ENCODE measurements at regions not wholly inside any gene's neighbourhood (a gene's known extent, or its start where the extent isn't known, plus 50 kb on each side); places are given as distances from the start of the nearest gene placed in this dataset.

DNA sequence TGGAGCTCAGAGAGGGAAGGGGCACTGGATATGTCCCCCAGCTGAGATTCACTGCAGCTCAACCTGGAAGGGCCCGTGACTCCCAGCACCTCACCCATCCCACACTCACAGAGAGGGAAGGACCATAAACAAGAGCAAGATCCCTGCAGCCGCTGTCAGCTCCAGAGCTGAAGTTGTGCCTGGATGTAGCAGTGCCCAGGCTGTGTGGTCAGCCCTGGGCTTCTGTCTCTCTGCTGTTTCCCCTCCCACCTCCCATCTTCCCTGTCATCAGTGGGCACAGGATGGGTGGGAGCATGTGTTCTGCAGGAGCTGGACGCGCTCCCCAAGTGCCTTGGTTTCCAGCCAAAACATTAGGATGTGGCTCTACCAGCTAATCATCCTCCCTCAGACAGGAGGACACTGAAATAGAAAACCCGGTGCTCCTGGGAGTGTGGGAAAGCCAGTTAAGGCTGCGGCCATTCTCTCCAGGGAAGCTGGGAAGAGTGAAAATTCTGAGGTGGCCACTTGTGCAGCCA lies 282.7 kb downstream of the NPHP4 start:
- ChIA-PET CTCF (interaction anchor here (0.5 kb wide), 1 partner anchor 1855 kb away, joined by 3 read pairs; no protein-coding TSS in a partner anchor), SMC1A (ENCODE audit: uncharacterized antibody, unreplicated experiment) (no interaction called here), RAD21 (ENCODE audit: unreplicated experiment) (no interaction called here), POLR2A (no interaction called here)
- Histone ChIP-seq H4K20me1 (ENCODE audit: control insufficient read depth, insufficient read depth) (no peaks in the 10 kb centered on the region), H2AFZ (ENCODE audit: control insufficient read depth, low read depth, low read length) (no peak overlapping the region), H3K27ac (ENCODE audit: control insufficient read depth, insufficient read depth) (no peak overlapping the region), H3K27me3 (replicated peaks in 1 of 2; ENCODE audit: control insufficient read depth in 2 of 2, insufficient read depth in 2 of 2, low read length in 1 of 2) (no peaks in the 10 kb centered on the region), H3K4me1 (ENCODE audit: control insufficient read depth, insufficient read depth, low read length) (no peaks in the 10 kb centered on the region), H3K79me2 (ENCODE audit: control insufficient read depth, insufficient read depth, low read length) (no peaks in the 10 kb centered on the region), H3K4me3 (no peak overlapping the region), H3K4me2 (ENCODE audit: control insufficient read depth, insufficient read depth) (no peak overlapping the region), H3K9ac (ENCODE audit: control insufficient read depth, insufficient read depth, low read length) (no peak overlapping the region), H3K36me3 (ENCODE audit: control insufficient read depth in 2 of 2, insufficient read depth in 2 of 2, low read length in 1 of 2) (no peaks in the 10 kb centered on the region), H3K9me3 (replicated peaks; ENCODE audit: control insufficient read depth, insufficient read depth, low read length) (no peaks in the 10 kb centered on the region; the same call in 2 of the 3 replicates)
- BruUV-seq (replicated peaks) = no TSS peak
- no peak for DNase-seq (ENCODE audit: low read depth, low spot score)
- no peak for FAIRE-seq
- TF ChIP-seq, protein P1, sequence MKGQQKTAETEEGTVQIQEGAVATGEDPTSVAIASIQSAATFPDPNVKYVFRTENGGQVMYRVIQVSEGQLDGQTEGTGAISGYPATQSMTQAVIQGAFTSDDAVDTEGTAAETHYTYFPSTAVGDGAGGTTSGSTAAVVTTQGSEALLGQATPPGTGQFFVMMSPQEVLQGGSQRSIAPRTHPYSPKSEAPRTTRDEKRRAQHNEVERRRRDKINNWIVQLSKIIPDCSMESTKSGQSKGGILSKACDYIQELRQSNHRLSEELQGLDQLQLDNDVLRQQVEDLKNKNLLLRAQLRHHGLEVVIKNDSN (IDR thresholded peaks at IDR 0.05; ENCODE audit: borderline replicate concordance, extremely low read length, insufficient read depth, low read depth, low read length) = no peak
- TF ChIP-seq HCFC1 (IDR thresholded peaks at IDR 0.05; ENCODE audit: low read length) (no peak), SRF (IDR thresholded peaks at IDR 0.05; ENCODE audit: low read depth in 2 of 2, low read length in 2 of 2) (no peak), EED (IDR thresholded peaks at IDR 0.05; ENCODE audit: low read depth) (no peak), CREM (IDR thresholded peaks at IDR 0.05; ENCODE audit: low read depth) (no peak)
- intact Hi-C loops (cut with micrococcal nuclease; ENCODE audit: unreplicated experiment) (no loop called here), in situ Hi-C loops (cut with MboI) (no loop called here)
- ATAC-seq = no peak
- WGBS (ENCODE audit: insufficient coverage, insufficient replicate concordance, low lambda C conversion rate, missing lambda C conversion rate) = 41% methylated on average over 6 of the region's 6 CpGs

DNA sequence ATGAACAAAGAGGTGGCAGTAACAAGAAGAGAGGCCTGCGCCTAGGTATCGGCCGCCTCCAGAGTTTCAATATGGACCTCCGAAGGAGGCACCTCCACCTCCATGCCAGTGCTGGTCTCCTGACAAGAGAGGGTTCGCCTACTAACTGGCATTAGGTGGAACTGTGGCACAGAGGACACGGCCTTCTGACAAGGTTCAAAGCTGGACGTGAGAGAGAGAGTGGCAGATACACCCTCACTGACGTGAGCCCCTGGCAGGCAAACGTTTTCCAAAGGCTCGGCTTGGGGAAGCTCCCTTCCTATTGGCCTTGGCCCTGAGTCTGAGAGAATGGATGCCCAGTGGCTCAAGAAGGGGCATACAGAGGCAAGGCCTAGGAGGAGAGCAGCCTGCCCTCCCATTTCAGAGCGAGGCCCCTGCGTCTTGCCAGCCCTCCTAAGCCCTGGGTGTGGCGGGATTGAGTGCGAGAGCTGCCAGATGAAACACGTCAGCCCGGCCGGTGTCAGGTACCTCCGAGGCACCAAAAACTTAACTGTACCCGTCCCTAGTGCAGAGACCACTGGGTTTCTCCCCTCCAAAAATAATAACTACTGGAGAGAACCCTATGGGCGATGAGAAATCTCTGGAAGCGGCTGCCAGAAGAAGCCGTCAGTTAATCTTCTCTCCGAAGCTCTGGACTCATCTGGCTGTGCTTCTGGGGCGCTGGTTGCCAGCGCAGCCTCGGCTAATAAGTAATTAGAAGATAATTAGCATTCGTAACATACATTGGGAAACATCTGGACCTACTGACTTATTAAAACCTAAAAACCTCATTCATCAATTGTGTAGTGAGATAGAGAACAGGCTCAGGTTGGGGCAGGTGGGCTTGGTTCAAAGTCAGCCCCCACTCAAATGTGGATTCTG lies 283.6 kb downstream of the NPHP4 start:
- POLR2A ChIA-PET = no interaction called here
- WGBS (ENCODE audit: insufficient coverage, insufficient replicate concordance, low lambda C conversion rate, missing lambda C conversion rate) = 45% methylated on average over 27 of the region's 27 CpGs
- FAIRE-seq = no peak
- TF ChIP-seq ZNF384 (IDR thresholded peaks at IDR 0.05; ENCODE audit: borderline replicate concordance, low read depth, low read length) = no peak
- no peak for TF ChIP-seq EGR1 (IDR thresholded peaks at IDR 0.05; ENCODE audit: borderline replicate concordance in 1 of 2, low read depth in 2 of 2, low read length in 2 of 2)
- no peak for TF ChIP-seq CBX3 (IDR thresholded peaks at IDR 0.05; ENCODE audit: borderline replicate concordance, low read depth)
- TF ChIP-seq, protein P2, sequence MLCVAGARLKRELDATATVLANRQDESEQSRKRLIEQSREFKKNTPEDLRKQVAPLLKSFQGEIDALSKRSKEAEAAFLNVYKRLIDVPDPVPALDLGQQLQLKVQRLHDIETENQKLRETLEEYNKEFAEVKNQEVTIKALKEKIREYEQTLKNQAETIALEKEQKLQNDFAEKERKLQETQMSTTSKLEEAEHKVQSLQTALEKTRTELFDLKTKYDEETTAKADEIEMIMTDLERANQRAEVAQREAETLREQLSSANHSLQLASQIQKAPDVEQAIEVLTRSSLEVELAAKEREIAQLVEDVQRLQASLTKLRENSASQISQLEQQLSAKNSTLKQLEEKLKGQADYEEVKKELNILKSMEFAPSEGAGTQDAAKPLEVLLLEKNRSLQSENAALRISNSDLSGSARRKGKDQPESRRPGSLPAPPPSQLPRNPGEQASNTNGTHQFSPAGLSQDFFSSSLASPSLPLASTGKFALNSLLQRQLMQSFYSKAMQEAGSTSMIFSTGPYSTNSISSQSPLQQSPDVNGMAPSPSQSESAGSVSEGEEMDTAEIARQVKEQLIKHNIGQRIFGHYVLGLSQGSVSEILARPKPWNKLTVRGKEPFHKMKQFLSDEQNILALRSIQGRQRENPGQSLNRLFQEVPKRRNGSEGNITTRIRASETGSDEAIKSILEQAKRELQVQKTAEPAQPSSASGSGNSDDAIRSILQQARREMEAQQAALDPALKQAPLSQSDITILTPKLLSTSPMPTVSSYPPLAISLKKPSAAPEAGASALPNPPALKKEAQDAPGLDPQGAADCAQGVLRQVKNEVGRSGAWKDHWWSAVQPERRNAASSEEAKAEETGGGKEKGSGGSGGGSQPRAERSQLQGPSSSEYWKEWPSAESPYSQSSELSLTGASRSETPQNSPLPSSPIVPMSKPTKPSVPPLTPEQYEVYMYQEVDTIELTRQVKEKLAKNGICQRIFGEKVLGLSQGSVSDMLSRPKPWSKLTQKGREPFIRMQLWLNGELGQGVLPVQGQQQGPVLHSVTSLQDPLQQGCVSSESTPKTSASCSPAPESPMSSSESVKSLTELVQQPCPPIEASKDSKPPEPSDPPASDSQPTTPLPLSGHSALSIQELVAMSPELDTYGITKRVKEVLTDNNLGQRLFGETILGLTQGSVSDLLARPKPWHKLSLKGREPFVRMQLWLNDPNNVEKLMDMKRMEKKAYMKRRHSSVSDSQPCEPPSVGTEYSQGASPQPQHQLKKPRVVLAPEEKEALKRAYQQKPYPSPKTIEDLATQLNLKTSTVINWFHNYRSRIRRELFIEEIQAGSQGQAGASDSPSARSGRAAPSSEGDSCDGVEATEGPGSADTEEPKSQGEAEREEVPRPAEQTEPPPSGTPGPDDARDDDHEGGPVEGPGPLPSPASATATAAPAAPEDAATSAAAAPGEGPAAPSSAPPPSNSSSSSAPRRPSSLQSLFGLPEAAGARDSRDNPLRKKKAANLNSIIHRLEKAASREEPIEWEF (IDR thresholded peaks at IDR 0.05; ENCODE audit: insufficient replicate concordance, low read depth, low read length) = no peak
- no peak for TF ChIP-seq SMARCA5 (IDR thresholded peaks at IDR 0.05)

More for the DNA sequence above, 283.6 kb downstream of the NPHP4 start:
- no peaks in the 10 kb centered on the region for H3K79me2 ChIP-seq (ENCODE audit: control insufficient read depth, insufficient read depth, low read length)
- in situ Hi-C loops (cut with MboI) = no loop called here
- no peaks in the 10 kb centered on the region for H3K4me1 ChIP-seq (ENCODE audit: control insufficient read depth, insufficient read depth, low read length)
- no peaks in the 10 kb centered on the region for H3K36me3 ChIP-seq (ENCODE audit: control insufficient read depth in 2 of 2, insufficient read depth in 2 of 2, low read length in 1 of 2)
- BruUV-seq (replicated peaks) = no TSS peak
- no peaks in the 10 kb centered on the region for H3K27me3 ChIP-seq (replicated peaks in 1 of 2; ENCODE audit: control insufficient read depth in 2 of 2, insufficient read depth in 2 of 2, low read length in 1 of 2)
- intact Hi-C loops (cut with micrococcal nuclease; ENCODE audit: unreplicated experiment) = no loop called here
- H3K4me3 ChIP-seq = no peak overlapping the region
- no peak for DNase-seq (ENCODE audit: low read depth, low spot score)
- no peaks in the 10 kb centered on the region for H4K20me1 ChIP-seq (ENCODE audit: control insufficient read depth, insufficient read depth)
- no peak for ATAC-seq
- ChIA-PET SMC1A (ENCODE audit: uncharacterized antibody, unreplicated experiment) (no interaction called here), RAD21 (ENCODE audit: unreplicated experiment) (no interaction called here), CTCF (interaction anchor here (0.5 kb wide), 1 partner anchor 1854 kb away, joined by 3 read pairs; no protein-coding TSS in a partner anchor)
- no peak overlapping the region for H3K4me2 ChIP-seq (ENCODE audit: control insufficient read depth, insufficient read depth)
- no peaks in the 10 kb centered on the region; the same call in 2 of the 3 replicates for H3K9me3 ChIP-seq (replicated peaks; ENCODE audit: control insufficient read depth, insufficient read depth, low read length)
- H2AFZ ChIP-seq (ENCODE audit: control insufficient read depth, low read depth, low read length) = no peak overlapping the region
- no peak overlapping the region for H3K27ac ChIP-seq (ENCODE audit: control insufficient read depth, insufficient read depth)
- H3K9ac ChIP-seq (ENCODE audit: control insufficient read depth, insufficient read depth, low read length) = no peak overlapping the region
